GM12878 (cell line): ENCODE measurements at regions not wholly inside any gene's neighbourhood (a gene's known extent, or its start where the extent isn't known, plus 50 kb on each side); places are given as distances from the start of the nearest gene placed in this dataset.

Experiments
- BACH1 ChIP-seq: fragments of 450-650 bp; IDR thresholded peaks from 2 replicates; pipeline ENCODE4 v1.6.1; 2017; ENCODE audit warnings: mild to moderate bottlenecking, borderline replicate concordance
- CHD4 ChIP-seq: fragments of 200-600 bp; sonication (generic); IDR thresholded peaks from 2 replicates; pipeline ENCODE4 v1.6.1; 2016; ENCODE audit warnings: mild to moderate bottlenecking
- EED ChIP-seq: sonication (generic); IDR thresholded peaks from 2 replicates; pipeline ENCODE4 v1.6.1; 2016; ENCODE audit warnings: antibody characterized with exemption, low read depth
- NFIC ChIP-seq: IDR thresholded peaks from 2 replicates; pipeline ENCODE4 v1.6.1; 2012; ENCODE audit warnings: low read depth, mild to moderate bottlenecking, inconsistent platforms, low read length, moderate library complexity
- PML ChIP-seq: IDR thresholded peaks from 2 replicates; pipeline ENCODE4 v1.6.1; 2012; ENCODE audit warnings: low read length, inconsistent platforms
- POLR2AphosphoS5 ChIP-seq: IDR thresholded peaks from 2 replicates; pipeline ENCODE4 v1.6.1; 2011; ENCODE audit warnings: mild to moderate bottlenecking, low read length, inconsistent platforms
- TF ChIP-seq, protein P1 (sequence below): fragments of 450-650 bp; IDR thresholded peaks from 2 replicates; pipeline ENCODE4 v1.6.1; 2016; ENCODE audit warnings: mild to moderate bottlenecking, moderate library complexity, borderline replicate concordance
- TF ChIP-seq, protein P2 (sequence below): IDR thresholded peaks from 2 replicates; pipeline ENCODE4 v1.6.1; 2012; ENCODE audit warnings: low read depth, low read length, improper control_type of control experiment
- TF ChIP-seq, protein P3 (sequence below), 3 experiments: IDR thresholded peaks in 2 of 3; conservative IDR thresholded peaks in 1 of 3; 2 replicates each; pipeline ENCODE4 v1.5.1; 2011; ENCODE audit warnings: low read depth in 3 of 3, low read length in 3 of 3, mild to moderate bottlenecking in 3 of 3, control low read depth in 2 of 3, moderate library complexity in 2 of 3, inconsistent platforms in 1 of 3, mixed read lengths in 1 of 3; ENCODE audit not compliant: control insufficient read depth in 2 of 3, insufficient read depth in 1 of 3; ENCODE audit errors: extremely low read depth in 1 of 3

DNA sequence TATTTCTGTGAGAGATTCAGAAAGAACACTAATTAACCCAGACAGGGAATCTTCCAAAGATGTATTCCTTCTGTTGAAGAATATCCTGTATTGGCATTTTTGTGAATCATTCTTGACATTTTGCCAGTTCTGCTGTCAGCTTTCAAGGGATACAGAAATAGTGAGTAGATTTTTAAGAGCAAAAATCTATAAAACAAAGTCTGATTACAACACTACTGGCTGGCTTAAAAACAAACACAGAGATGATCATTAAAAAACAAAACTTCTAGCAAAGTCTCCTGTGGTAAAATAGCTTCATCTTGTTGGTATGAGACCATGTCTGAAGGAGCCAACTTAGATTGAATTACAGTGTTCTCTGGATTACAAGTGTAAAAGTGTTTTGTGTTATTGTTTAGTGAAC lies 866.3 kb upstream of the KLHL29 start:
- TF ChIP-seq, protein P1, sequence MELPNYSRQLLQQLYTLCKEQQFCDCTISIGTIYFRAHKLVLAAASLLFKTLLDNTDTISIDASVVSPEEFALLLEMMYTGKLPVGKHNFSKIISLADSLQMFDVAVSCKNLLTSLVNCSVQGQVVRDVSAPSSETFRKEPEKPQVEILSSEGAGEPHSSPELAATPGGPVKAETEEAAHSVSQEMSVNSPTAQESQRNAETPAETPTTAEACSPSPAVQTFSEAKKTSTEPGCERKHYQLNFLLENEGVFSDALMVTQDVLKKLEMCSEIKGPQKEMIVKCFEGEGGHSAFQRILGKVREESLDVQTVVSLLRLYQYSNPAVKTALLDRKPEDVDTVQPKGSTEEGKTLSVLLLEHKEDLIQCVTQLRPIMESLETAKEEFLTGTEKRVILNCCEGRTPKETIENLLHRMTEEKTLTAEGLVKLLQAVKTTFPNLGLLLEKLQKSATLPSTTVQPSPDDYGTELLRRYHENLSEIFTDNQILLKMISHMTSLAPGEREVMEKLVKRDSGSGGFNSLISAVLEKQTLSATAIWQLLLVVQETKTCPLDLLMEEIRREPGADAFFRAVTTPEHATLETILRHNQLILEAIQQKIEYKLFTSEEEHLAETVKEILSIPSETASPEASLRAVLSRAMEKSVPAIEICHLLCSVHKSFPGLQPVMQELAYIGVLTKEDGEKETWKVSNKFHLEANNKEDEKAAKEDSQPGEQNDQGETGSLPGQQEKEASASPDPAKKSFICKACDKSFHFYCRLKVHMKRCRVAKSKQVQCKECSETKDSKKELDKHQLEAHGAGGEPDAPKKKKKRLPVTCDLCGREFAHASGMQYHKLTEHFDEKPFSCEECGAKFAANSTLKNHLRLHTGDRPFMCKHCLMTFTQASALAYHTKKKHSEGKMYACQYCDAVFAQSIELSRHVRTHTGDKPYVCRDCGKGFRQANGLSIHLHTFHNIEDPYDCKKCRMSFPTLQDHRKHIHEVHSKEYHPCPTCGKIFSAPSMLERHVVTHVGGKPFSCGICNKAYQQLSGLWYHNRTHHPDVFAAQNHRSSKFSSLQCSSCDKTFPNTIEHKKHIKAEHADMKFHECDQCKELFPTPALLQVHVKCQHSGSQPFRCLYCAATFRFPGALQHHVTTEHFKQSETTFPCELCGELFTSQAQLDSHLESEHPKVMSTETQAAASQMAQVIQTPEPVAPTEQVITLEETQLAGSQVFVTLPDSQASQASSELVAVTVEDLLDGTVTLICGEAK = no peak
- no peak for TF ChIP-seq CHD4
- no peak for TF ChIP-seq BACH1
- TF ChIP-seq PML = no peak
- no peak for TF ChIP-seq NFIC
- TF ChIP-seq, protein P2, sequence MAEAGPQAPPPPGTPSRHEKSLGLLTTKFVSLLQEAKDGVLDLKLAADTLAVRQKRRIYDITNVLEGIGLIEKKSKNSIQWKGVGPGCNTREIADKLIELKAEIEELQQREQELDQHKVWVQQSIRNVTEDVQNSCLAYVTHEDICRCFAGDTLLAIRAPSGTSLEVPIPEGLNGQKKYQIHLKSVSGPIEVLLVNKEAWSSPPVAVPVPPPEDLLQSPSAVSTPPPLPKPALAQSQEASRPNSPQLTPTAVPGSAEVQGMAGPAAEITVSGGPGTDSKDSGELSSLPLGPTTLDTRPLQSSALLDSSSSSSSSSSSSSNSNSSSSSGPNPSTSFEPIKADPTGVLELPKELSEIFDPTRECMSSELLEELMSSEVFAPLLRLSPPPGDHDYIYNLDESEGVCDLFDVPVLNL = no peak
- TF ChIP-seq POLR2AphosphoS5 = no peak
- TF ChIP-seq, protein P3, sequence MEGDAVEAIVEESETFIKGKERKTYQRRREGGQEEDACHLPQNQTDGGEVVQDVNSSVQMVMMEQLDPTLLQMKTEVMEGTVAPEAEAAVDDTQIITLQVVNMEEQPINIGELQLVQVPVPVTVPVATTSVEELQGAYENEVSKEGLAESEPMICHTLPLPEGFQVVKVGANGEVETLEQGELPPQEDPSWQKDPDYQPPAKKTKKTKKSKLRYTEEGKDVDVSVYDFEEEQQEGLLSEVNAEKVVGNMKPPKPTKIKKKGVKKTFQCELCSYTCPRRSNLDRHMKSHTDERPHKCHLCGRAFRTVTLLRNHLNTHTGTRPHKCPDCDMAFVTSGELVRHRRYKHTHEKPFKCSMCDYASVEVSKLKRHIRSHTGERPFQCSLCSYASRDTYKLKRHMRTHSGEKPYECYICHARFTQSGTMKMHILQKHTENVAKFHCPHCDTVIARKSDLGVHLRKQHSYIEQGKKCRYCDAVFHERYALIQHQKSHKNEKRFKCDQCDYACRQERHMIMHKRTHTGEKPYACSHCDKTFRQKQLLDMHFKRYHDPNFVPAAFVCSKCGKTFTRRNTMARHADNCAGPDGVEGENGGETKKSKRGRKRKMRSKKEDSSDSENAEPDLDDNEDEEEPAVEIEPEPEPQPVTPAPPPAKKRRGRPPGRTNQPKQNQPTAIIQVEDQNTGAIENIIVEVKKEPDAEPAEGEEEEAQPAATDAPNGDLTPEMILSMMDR (IDR thresholded peaks at IDR 0.05 in 2 of 3, conservative IDR thresholded peaks at IDR 0.05 in 1 of 3; ENCODE audit: control insufficient read depth in 2 of 3, extremely low read depth in 1 of 3, insufficient read depth in 1 of 3, low read depth in 3 of 3, low read length in 3 of 3) = no peak
- no peak for TF ChIP-seq EED
